ENCODE measurements at regions not wholly inside any gene's neighbourhood (a gene's known extent, or its start where the extent isn't known, plus 50 kb on each side); places are given as distances from the start of the nearest gene placed in this dataset.
"Not testable (repeated sequence)": the region's sequence is repeated elsewhere in the genome, so short reads cannot be mapped to it uniquely, and the experiment has no call there.

DNA sequence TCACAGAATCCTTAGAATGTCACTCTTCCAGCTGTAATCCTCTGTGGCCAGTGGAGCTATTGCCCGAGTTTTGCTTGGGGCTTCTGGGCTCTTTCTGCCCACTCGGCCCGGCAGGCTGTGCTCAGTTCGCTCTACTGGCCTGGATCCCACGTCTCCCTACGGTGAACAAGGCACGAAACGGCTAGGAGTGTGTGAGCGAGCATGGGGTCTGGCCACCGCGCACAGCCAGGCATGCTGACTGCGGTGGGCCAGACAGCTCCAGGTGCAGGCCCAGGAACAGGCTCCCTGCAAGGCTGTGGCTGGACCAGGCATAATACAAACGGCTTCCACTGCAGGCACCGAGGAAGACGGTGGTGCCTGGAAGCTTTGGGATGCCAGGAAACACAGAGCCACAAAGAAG lies 2035.5 kb upstream of the ACO1 start:
- in situ Hi-C loops (cut with HindIII; ENCODE audit: low pct_ligation_motif_present, low pct_unique_long_range_greater_than_20kb, low sequenced_read_pairs), result no loop called here
- no peak for DNase-seq

DNA sequence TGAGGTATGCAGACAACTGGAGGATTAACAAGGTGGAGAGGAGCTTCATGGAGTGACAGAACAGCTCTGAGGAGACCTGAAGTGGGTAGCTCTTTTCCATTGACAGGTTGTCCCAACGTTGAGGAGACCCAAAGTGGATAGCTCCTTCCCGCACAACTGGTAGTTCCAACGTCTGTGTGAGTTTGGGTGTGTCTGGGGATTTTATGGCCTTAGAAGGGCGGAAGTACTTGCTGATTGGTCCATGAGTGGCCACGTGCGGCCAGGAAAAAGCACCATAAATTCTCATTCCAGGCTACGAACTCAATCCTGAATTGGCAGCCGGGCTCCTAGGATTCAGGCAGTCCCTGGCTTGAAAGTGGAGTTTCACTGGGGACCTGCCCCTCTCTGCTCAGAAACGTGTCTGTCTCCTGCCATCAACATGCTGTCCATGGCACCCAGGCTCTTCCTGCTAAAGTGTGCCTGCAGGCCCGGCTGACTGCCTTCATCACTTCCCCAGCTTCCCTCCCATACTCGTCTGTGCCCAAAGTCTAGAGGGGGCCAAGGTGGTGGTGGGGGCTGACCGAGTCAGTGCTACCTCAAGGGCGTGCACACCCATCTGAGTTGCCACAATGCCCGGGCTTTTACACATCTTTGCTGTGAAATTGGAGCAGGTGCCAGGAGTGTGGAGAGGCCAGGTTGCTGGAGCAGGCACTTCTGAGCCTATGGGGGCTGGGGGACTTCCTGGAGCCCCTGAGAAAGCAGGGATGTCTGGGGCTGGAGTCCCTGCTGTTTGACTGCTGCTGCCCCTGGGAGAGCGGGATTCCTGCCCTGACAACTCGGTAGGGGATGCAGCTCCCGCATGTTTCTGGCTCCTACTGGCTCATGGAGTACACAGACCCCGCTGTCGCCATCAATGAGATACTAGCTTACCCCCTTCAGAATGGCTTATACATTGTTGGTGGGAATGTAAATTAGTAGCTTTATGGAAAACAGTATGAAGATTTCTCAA lies 2034.6 kb upstream of the ACO1 start:
- in situ Hi-C loops (cut with HindIII; ENCODE audit: low pct_ligation_motif_present, low pct_unique_long_range_greater_than_20kb, low sequenced_read_pairs), result no loop called here

DNA sequence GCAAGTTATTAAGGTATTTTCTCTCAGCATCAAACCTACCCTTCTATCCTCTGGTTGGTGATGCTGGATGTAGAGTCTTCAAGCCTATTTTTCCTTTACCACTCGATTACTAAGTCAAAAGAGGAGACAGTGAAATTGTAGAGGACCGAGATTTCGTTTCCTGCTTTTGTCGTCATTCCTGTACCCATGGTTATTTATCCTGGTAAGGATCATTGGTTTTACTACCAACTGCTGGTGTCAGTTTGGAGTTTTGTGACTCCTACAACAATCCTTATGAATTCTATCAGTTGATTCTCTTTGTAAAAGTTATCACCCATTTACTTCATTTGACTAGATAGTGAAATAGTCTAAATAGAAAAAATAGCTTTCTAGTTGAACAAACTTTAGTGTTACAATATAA lies 2028.2 kb upstream of the ACO1 start:
- no peak for DNase-seq
- in situ Hi-C loops (cut with HindIII; ENCODE audit: low pct_ligation_motif_present, low pct_unique_long_range_greater_than_20kb, low sequenced_read_pairs), result no loop called here

More for the DNA sequence above, 2034.6 kb upstream of the ACO1 start:
- no peak for DNase-seq

DNA sequence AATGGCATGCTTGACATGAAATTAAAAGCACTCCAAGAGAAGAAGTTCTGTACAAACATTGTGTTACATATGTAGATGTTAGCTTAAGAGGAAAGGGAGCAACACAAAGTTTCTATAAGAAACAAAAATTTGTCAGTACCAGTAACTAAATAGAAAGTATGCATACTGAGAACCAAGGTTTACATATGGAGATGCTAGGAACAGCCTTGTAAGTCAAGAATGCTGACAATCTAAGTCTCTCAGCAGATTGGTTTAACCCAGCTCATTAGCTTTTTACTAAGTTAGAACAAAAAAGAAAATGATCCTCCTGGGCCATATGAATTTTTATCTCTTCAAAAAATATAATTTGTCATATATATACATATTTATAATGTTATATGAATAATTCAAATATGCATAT lies 2022.1 kb upstream of the ACO1 start:
- in situ Hi-C loops (cut with HindIII; ENCODE audit: low pct_ligation_motif_present, low pct_unique_long_range_greater_than_20kb, low sequenced_read_pairs), result no loop called here

DNA sequence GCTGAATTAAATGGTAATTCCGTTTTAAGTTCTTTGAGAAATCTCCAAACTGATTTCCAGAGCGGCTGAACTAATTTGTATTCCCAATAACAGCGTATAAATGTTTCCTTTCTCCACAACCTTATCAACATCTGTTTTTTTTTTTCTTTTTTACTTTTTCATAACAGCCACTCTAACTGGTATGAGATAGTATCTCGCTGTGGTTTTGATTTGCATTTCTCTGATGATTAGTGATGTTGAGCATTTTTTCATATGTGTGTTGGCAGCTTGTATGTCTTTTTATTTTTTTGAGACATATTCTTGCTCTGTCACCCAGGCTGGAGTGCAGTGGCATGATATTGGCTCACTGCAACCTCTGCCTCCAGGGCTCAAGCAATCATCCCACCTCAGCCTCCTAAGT lies 2018.3 kb upstream of the ACO1 start:
- DNase-seq; in situ Hi-C loops (cut with HindIII; ENCODE audit: low pct_ligation_motif_present, low pct_unique_long_range_greater_than_20kb, low sequenced_read_pairs): not testable (repeated sequence)

More for the DNA sequence above, 2022.1 kb upstream of the ACO1 start:
- DNase-seq, result no peak

DNA sequence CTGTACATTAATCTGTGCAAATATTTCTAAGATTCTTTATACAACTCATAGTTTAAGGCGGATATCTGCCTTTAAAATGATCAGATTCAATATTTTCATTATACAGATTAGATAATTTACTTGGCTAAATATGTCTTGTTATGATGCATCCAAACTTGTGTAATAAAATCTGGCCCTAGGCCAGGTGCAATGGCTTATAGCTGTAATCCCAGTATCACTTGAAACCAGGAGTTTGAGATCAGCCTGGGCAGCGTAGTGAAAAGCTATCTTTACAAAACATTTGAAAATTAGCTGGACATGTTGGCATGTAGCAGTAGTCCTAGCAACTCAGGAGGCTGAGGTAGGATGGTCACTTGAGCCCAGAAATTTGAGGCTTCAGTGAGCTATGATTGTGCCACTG lies 2002.2 kb upstream of the ACO1 start:
- in situ Hi-C loops (cut with HindIII; ENCODE audit: low pct_ligation_motif_present, low pct_unique_long_range_greater_than_20kb, low sequenced_read_pairs), result no loop called here
- no peak for DNase-seq

DNA sequence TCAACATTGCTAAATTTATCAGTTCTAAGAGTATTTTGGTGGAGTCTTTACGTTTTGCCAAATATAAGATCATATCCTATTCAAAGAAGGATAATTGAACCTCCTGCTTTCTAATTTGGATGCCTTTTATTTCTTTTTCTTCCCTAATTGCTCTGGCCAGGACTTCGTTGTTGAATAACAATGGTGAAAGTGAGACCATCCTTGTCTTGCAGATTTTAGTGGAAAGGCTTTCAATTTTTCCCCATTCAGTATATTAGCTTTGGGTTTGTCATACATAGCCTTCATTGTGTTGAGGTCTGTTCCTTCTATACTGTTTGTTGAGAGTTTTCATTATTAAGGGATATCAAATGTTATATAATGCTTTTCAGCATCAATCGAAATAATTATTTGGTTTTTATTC lies 1974.2 kb upstream of the ACO1 start:
- in situ Hi-C loops (cut with HindIII; ENCODE audit: low pct_ligation_motif_present, low pct_unique_long_range_greater_than_20kb, low sequenced_read_pairs), result no loop called here
- no peak for DNase-seq

DNA sequence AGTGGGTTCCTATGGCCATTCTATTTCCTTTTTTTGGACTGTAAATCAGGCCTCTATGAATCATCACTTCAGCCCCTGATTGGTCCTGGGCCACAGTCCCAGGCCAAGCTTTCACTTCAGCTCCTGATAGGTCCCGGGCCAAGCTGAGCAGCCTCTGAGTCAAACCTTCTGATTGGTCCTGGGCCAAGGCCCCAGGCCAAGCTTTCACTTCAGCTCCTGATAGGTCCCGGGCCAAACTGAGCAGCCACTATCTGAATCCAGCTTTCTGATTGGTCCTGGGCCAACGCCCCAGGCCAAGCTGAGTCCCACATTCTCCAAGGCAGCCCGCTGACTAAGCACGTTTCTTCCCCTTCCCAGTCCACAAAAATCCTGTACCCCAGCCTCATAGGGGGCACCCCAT lies 1972.9 kb upstream of the ACO1 start:
- in situ Hi-C loops (cut with HindIII; ENCODE audit: low pct_ligation_motif_present, low pct_unique_long_range_greater_than_20kb, low sequenced_read_pairs), result no loop called here
- DNase-seq, result no peak

DNA sequence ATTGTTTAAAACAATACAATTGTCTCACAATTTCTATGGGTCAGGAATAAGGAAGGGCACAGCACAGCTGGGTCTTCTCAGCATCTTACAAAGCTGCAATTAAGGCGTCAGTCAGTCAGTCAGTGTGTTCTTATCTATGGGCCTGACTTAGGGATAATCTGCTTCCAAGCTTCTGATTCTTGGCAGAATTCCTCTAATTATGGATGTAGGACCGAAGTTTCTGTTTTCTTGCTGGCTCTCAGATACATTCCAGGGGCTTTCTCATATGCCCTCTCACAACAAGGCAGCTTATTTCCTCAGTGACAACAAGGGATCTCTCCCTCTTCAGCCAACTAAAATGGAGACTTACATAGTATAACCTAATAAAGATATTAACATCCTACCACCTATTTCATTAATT lies 1925.3 kb upstream of the ACO1 start:
- in situ Hi-C loops (cut with HindIII; ENCODE audit: low pct_ligation_motif_present, low pct_unique_long_range_greater_than_20kb, low sequenced_read_pairs), result no loop called here
- no peak for DNase-seq

DNA sequence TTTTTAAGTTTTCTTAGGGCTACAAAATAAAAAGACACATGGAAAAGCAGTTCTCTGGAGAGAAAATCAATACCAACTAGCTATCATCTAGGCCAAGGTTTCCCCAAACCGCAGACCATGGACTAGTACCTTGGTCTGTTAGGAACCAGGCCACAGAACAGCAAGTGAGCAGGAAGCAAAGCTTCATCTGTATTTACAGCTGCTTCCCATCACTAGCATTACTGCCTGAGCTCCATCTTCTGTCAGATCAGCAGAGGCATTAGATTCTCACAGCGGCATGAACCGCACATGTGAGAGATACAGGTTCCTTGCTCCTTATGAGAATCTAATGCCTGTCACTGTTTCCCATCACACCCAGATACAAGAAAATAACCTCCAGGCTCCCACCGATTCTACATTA lies 1907.6 kb upstream of the ACO1 start:
- DNase-seq, result no peak
- in situ Hi-C loops (cut with HindIII; ENCODE audit: low pct_ligation_motif_present, low pct_unique_long_range_greater_than_20kb, low sequenced_read_pairs), result no loop called here

DNA sequence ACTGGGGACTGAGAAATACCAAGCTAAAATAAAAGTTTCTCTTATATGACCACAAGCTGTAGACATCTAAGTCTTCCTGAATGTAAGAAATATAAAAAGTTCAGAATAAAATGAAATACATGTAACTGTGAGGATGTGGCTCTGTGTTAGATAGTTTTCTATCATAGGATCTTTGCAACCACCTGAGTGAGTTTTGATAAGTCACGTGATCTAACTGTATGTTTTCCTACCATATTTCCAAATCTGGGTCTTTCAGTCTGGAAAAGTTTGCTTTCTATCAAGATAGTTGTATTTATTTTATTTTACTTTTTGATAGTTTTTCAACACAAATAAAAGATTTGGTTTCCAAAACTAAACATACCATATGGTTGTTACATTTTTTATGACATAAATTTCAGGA lies 1905.8 kb upstream of the ACO1 start:
- in situ Hi-C loops (cut with HindIII; ENCODE audit: low pct_ligation_motif_present, low pct_unique_long_range_greater_than_20kb, low sequenced_read_pairs), result no loop called here
- DNase-seq, result no peak

DNA sequence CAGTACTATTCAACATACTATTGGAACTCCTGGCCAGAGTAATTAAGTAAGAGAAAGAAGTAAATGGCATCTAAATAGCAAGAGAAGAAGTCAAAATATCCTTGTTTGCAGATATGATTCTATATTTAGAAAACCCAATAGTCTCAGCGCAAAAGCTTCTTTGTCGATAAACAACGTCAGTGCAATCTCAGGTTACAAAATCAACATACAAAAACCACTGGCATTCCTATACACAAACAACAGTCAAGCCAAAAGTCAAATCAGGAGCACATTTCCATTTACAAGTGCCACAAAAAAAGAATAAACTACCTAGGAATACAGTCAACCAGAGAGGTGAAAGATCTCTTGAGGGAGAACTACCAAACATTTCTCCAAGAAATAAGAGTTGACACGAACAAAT lies 1901.9 kb upstream of the ACO1 start:
- in situ Hi-C loops (cut with HindIII; ENCODE audit: low pct_ligation_motif_present, low pct_unique_long_range_greater_than_20kb, low sequenced_read_pairs), result no loop called here
- no peak for DNase-seq

DNA sequence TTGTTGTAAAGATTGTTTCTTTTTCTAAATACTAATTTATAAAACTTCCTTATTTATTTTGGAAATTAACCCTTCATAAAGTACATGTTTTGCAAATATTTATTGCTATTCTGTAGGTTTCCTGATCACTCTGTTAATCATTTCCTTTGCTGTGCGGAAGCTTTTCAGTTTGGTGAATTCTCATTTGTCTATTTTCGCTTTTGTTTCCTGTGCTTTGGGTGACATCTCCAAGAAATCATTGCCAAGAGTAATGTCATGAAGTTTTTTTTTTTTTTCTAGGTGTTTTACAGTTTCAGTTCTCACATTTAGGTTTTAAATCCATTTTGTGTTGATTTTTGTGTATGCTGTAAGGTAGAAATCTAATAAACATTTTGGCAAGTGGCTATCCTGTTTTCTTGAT lies 1899.8 kb upstream of the ACO1 start:
- DNase-seq, result no peak
- in situ Hi-C loops (cut with HindIII; ENCODE audit: low pct_ligation_motif_present, low pct_unique_long_range_greater_than_20kb, low sequenced_read_pairs), result no loop called here

DNA sequence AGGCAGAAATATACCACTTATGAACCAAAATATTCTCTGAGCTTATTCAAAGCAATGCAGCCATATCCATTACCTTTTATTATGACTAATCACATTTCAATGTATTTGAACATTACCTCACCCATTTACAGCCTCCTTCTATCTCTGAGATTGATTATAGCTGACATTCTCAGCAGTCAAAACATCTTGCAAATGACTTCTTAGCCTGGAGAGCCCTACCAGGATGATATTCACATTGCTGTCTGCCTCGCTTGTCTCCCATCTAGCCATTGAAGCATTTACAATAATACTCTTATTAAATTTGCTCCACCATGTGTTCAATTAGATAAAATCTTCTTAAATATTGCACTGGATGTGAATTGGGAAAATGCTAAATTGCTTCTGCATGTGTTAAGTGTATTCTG lies 1879.9 kb upstream of the ACO1 start:
- DNase-seq, result no peak
- in situ Hi-C loops (cut with HindIII; ENCODE audit: low pct_ligation_motif_present, low pct_unique_long_range_greater_than_20kb, low sequenced_read_pairs), result no loop called here

DNA sequence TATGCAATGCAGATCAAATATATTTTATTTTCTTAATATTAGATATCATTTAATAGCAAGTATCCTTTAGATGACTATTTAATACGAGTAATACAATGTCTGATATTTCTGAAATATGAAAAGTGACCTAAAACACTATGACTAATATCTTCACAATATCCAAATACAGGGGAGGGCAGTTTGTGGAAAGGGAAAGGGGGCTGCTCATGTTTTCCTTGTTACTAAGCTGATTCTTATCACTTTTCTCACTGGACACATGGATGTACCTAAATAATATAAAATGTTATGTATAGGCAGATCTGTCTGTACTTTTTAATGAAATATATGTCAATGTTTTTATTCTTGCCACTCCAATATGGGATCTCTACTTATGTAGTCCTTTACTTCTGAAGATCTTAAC lies 1879.1 kb upstream of the ACO1 start:
- DNase-seq, result no peak
- in situ Hi-C loops (cut with HindIII; ENCODE audit: low pct_ligation_motif_present, low pct_unique_long_range_greater_than_20kb, low sequenced_read_pairs), result no loop called here

DNA sequence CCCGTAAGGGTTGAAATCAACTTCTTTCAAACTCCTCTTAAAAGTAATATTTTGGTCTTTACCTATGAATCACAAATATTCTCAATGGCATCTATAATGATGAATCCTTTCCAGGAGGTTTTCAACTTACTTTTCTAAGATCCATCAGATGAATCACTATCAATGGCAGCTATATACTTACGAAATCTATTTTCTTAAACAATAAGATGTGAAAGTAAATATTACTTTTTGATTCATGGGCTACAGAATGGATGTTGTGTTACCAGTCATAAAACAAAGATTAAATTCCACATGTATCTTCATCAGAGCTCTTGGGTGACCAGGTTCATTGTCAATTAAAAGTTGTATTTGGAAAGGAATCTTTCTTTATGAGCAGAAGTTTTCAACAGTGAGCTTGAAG lies 1877.7 kb upstream of the ACO1 start:
- no peak for DNase-seq
- in situ Hi-C loops (cut with HindIII; ENCODE audit: low pct_ligation_motif_present, low pct_unique_long_range_greater_than_20kb, low sequenced_read_pairs), result no loop called here

DNA sequence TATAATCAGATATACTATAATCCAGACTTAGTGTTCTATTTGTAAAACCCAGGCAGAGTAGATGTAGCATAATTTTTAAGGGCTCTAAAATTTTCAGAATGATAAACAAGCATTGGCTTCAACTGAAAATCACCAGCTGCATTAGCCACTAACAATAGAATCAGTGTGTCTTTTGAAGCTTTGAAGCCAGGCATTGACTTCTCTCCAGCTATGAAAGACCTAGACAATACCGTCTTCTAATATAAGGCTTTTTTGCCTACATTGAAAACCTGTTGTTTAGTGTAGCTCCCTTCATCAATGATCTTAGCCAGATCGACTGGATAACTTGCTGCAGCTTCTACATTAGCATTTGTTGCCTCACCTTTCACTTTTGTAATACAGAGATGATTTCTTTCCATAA lies 1877.3 kb upstream of the ACO1 start:
- in situ Hi-C loops (cut with HindIII; ENCODE audit: low pct_ligation_motif_present, low pct_unique_long_range_greater_than_20kb, low sequenced_read_pairs), result no loop called here
- DNase-seq, result no peak

DNA sequence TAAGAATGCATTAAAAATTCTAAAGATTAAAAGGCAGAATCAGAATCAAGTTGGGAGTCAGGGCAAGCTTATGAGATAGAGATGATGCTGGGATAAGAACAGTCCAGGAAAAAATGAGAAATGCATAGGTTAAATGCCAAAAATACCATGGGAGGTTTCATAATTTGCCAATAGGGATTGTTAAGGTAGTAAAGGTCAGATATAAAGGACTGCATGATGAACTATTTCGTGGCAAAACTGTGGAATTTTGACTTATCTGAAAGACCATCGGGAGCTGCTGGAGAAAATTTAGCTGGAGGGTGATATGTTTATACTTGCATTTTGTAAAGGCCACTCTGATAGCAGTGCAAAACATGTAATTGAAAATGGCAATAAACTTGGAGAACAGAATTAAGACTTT lies 1872.8 kb upstream of the ACO1 start:
- no peak for DNase-seq
- in situ Hi-C loops (cut with HindIII; ENCODE audit: low pct_ligation_motif_present, low pct_unique_long_range_greater_than_20kb, low sequenced_read_pairs), result no loop called here

DNA sequence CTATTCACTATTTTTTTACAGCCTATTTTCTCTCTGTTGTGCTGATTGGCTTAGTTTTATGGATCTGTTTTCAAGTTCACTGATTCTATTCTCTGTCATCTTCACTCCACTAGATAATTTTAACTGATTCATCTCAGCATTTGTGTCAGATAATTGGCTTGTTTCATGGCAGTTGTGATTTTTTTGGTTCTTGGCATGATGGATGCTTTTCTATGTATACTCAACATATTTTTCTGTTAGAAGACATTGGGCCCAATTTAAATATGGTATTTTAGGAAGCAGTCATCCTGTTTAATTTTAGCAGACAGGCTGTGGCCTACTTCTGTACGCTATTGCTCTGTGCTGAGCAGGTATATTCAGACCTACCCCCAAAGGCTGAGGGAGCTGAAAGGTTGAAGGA lies 1865.3 kb upstream of the ACO1 start:
- DNase-seq, result no peak
- in situ Hi-C loops (cut with HindIII; ENCODE audit: low pct_ligation_motif_present, low pct_unique_long_range_greater_than_20kb, low sequenced_read_pairs), result no loop called here

DNA sequence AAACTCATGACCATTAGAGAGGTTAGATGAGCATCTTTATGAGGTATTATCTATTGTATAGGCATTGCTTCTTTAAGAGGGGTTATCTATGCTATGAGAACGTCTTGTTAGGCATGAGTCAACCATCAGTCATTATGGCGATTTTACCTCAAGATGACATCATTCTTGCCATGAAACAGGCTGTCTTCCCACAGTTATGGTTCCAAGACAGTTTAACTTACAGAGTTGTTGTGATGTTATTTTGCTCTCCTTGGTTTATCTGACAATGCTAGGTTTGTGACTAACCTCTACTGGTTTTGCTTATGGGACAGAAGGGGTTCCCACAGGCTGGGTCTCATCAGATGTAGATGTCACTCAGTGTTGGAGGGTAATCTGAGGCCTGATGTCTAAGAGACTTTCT lies 1864.7 kb upstream of the ACO1 start:
- no peak for DNase-seq
- in situ Hi-C loops (cut with HindIII; ENCODE audit: low pct_ligation_motif_present, low pct_unique_long_range_greater_than_20kb, low sequenced_read_pairs), result no loop called here

All from ACHN (cell line).